Gastroesophageal sphincter (tissue), 3 donors: ENCODE measurements at regions not wholly inside any gene's neighbourhood (a gene's known extent, or its start where the extent isn't known, plus 50 kb on each side); places are given as distances from the start of the nearest gene placed in this dataset.

ENCODE experiments used
- POLR2A ChIP-seq, 2 donors: fragments of 450-650 bp; IDR thresholded peaks; one replicate each; pipeline ENCODE4 v1.6.1; 2017; ENCODE audit warnings: antibody characterized with exemption in 2 of 2, mild to moderate bottlenecking in 2 of 2, moderate library complexity in 1 of 2
- POLR2AphosphoS5 ChIP-seq: sonication (generic); formaldehyde crosslinking; IDR thresholded peaks from one replicate; pipeline ENCODE4 v1.6.1; 2017; ENCODE audit warnings: antibody characterized with exemption
- TF ChIP-seq, protein P1 (sequence below), 4 experiments: fragments of 200-600 bp in 2 of 4; fragments of 450-650 bp in 2 of 4; sonication (generic) in 1 of 4; IDR thresholded peaks; one replicate each; pipeline ENCODE4 v1.5.1; 2017 to 2019; ENCODE audit warnings: antibody characterized with exemption in 4 of 4, mild to moderate bottlenecking in 2 of 4, moderate library complexity in 2 of 4

DNA sequence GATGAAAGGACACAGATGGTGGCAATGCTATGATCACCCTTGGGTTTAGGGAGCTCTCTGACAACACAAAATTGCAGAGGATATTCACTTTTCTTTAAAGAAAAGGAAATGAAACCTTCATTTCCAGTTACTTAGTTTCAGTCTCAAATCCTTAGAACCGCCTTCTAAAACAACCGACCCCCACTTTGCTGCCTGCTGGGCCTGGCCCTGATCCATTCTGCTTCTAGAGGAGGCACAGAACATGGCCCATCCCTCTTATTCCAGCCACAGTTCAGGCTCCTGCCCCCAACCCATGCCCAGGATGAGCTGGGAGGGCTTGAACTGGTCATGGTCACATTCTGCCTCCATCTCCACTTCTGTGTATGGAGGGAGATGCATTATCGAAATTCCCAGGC lies 311.6 kb downstream of the EN1 start:
- TF ChIP-seq POLR2AphosphoS5 (no peak), POLR2A (IDR thresholded peaks at IDR 0.05) (no peak)
- TF ChIP-seq, protein P1, sequence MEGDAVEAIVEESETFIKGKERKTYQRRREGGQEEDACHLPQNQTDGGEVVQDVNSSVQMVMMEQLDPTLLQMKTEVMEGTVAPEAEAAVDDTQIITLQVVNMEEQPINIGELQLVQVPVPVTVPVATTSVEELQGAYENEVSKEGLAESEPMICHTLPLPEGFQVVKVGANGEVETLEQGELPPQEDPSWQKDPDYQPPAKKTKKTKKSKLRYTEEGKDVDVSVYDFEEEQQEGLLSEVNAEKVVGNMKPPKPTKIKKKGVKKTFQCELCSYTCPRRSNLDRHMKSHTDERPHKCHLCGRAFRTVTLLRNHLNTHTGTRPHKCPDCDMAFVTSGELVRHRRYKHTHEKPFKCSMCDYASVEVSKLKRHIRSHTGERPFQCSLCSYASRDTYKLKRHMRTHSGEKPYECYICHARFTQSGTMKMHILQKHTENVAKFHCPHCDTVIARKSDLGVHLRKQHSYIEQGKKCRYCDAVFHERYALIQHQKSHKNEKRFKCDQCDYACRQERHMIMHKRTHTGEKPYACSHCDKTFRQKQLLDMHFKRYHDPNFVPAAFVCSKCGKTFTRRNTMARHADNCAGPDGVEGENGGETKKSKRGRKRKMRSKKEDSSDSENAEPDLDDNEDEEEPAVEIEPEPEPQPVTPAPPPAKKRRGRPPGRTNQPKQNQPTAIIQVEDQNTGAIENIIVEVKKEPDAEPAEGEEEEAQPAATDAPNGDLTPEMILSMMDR (IDR thresholded peaks at IDR 0.05), result no peak
